Thyroid gland (tissue), 4 donors: ENCODE measurements at regions not wholly inside any gene's neighbourhood (a gene's known extent, or its start where the extent isn't known, plus 50 kb on each side); places are given as distances from the start of the nearest gene placed in this dataset.

Experiments
- POLR2A ChIP-seq, 2 donors: fragments of 450-650 bp; IDR thresholded peaks; one replicate each; pipeline ENCODE4 v1.6.1; 2017; ENCODE audit warnings: antibody characterized with exemption in 2 of 2, mild to moderate bottlenecking in 2 of 2, moderate library complexity in 1 of 2
- TF ChIP-seq, protein P1 (sequence below), 6 experiments: fragments of 200-600 bp in 3 of 6; fragments of 450-650 bp in 3 of 6; sonication (generic) in 3 of 6; IDR thresholded peaks; one replicate each; pipeline ENCODE4 v1.5.1; 2016 to 2019; ENCODE audit warnings: antibody characterized with exemption in 6 of 6, mild to moderate bottlenecking in 2 of 6, inconsistent platforms in 1 of 6, moderate library complexity in 1 of 6

DNA sequence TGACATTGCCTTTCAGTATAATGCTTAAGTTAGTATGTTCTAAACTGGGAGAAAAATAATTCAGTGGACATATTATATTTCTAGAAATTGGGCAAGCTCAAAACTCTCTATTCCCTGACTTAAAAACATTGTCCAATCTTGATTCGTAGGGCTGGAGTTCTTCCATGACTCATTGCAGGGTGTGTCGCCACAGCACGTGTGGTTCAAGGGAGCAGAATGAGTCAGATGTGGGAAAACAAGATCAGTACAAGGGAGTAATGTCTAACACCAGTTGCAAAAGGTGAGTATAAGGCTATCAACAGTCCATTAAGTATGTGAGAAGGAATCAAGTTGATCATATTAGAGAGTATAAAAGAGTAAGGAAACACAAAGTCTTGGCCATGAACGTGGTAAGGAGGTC, 887.0 kb downstream of the TMTC2 start:
- TF ChIP-seq, protein P1, sequence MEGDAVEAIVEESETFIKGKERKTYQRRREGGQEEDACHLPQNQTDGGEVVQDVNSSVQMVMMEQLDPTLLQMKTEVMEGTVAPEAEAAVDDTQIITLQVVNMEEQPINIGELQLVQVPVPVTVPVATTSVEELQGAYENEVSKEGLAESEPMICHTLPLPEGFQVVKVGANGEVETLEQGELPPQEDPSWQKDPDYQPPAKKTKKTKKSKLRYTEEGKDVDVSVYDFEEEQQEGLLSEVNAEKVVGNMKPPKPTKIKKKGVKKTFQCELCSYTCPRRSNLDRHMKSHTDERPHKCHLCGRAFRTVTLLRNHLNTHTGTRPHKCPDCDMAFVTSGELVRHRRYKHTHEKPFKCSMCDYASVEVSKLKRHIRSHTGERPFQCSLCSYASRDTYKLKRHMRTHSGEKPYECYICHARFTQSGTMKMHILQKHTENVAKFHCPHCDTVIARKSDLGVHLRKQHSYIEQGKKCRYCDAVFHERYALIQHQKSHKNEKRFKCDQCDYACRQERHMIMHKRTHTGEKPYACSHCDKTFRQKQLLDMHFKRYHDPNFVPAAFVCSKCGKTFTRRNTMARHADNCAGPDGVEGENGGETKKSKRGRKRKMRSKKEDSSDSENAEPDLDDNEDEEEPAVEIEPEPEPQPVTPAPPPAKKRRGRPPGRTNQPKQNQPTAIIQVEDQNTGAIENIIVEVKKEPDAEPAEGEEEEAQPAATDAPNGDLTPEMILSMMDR (IDR thresholded peaks at IDR 0.05), result no peak
- TF ChIP-seq POLR2A (IDR thresholded peaks at IDR 0.05), result no peak
